ENCODE measurements at regions not wholly inside any gene's neighbourhood (a gene's known extent, or its start where the extent isn't known, plus 50 kb on each side); places are given as distances from the start of the nearest gene placed in this dataset.
A peak's percentile ranks its signal among the peaks of the same experiment; 100 is the strongest.

GRCh38 chr13:70353096-70353495 lies 244.8 kb upstream of the KLHL1 start:
- no peak overlapping the region for H3K27ac ChIP-seq
- no peak overlapping the region for H2AFZ ChIP-seq
- no peak overlapping the region for H3K4me3 ChIP-seq (ENCODE audit: low read depth, low read length)
- H3K79me2 ChIP-seq: no peaks in the 10 kb centered on the region
- H3K36me3 ChIP-seq (ENCODE audit: control insufficient read depth, insufficient read depth, low read length): no peaks in the 10 kb centered on the region
- no peaks in the 10 kb centered on the region for H3K4me1 ChIP-seq
- no peak for TF ChIP-seq CTCF (IDR thresholded peaks at IDR 0.05)
- no peaks in the 10 kb centered on the region for H3K27me3 ChIP-seq (ENCODE audit: control insufficient read depth, insufficient read depth, low read length)
- no peaks in the 10 kb centered on the region for H3K9me3 ChIP-seq (ENCODE audit: control insufficient read depth, low read length)
- no peak overlapping the region for H3K4me2 ChIP-seq (ENCODE audit: low read length)
- H3K9ac ChIP-seq: no peak overlapping the region

GRCh38 chr13:70347947-70348620 lies 239.8 kb upstream of the KLHL1 start:
- Histone ChIP-seq H3K9ac (no peak overlapping the region), H3K27me3 (ENCODE audit: control insufficient read depth, insufficient read depth, low read length) (no peaks in the 10 kb centered on the region), H3K79me2 (no peaks in the 10 kb centered on the region), H3K36me3 (ENCODE audit: control insufficient read depth, insufficient read depth, low read length) (no peaks in the 10 kb centered on the region), H3K27ac (no peak overlapping the region), H3K4me3 (ENCODE audit: low read depth, low read length) (no peak overlapping the region), H3K4me2 (ENCODE audit: low read length) (no peak overlapping the region), H2AFZ (no peak overlapping the region), H3K9me3 (ENCODE audit: control insufficient read depth, low read length) (no peaks in the 10 kb centered on the region), H3K4me1 (no peaks in the 10 kb centered on the region)
- TF ChIP-seq CTCF (IDR thresholded peaks at IDR 0.05): no peak

GRCh38 chr13:70339738-70340137 lies 231.5 kb upstream of the KLHL1 start:
- Histone ChIP-seq H3K4me2 (ENCODE audit: low read length) (no peak overlapping the region), H3K36me3 (ENCODE audit: control insufficient read depth, insufficient read depth, low read length) (no peaks in the 10 kb centered on the region), H3K4me1 (no peaks in the 10 kb centered on the region), H3K27me3 (ENCODE audit: control insufficient read depth, insufficient read depth, low read length) (no peaks in the 10 kb centered on the region), H3K9ac (no peak overlapping the region), H3K79me2 (no peaks in the 10 kb centered on the region), H3K4me3 (ENCODE audit: low read depth, low read length) (no peak overlapping the region), H3K27ac (no peak overlapping the region), H3K9me3 (ENCODE audit: control insufficient read depth, low read length) (no peaks in the 10 kb centered on the region), H2AFZ (no peak overlapping the region)
- TF ChIP-seq CTCF (IDR thresholded peaks at IDR 0.05): peak; percentile 10

- H3K36me3 ChIP-seq (ENCODE audit: control insufficient read depth, insufficient read depth, low read length): no peaks in the 10 kb centered on the region
Measured at GRCh38 chr13:70338609-70339008, 230.4 kb upstream of the KLHL1 start.

More at GRCh38 chr13:70338609-70339008, 230.4 kb upstream of the KLHL1 start:
- Histone ChIP-seq H3K9ac (no peak overlapping the region), H3K27ac (no peak overlapping the region), H3K4me2 (ENCODE audit: low read length) (no peak overlapping the region), H3K9me3 (ENCODE audit: control insufficient read depth, low read length) (no peaks in the 10 kb centered on the region), H3K4me3 (ENCODE audit: low read depth, low read length) (no peak overlapping the region), H3K79me2 (no peaks in the 10 kb centered on the region), H3K27me3 (ENCODE audit: control insufficient read depth, insufficient read depth, low read length) (no peaks in the 10 kb centered on the region), H2AFZ (no peak overlapping the region), H3K4me1 (no peaks in the 10 kb centered on the region)
- no peak for TF ChIP-seq CTCF (IDR thresholded peaks at IDR 0.05)

Data from parathyroid adenoma (tissue), 2 donors.